Uterus (tissue), 3 donors: ENCODE measurements at regions not wholly inside any gene's neighbourhood (a gene's known extent, or its start where the extent isn't known, plus 50 kb on each side); places are given as distances from the start of the nearest gene placed in this dataset.

Experiments
- DNase-seq, 2 donors: peaks; one replicate each; pipeline ENCODE4 v3.0.0-alpha.2; 2019 to 2020
- H3K27ac ChIP-seq, 2 donors: fragments of 200-600 bp; sonication (generic); 1 replicate in 1 of 2; 2 replicates in 1 of 2; pipeline ENCODE4 v1.5.1; 2016 to 2018
- H3K27me3 ChIP-seq, 2 donors: fragments of 200-600 bp; sonication (generic); one replicate each; pipeline ENCODE4 v1.5.1; 2018 to 2019; ENCODE audit warnings: control low read depth in 1 of 2
- H3K36me3 ChIP-seq, 2 donors: fragments of 200-600 bp; sonication (generic); one replicate each; pipeline ENCODE4 v1.5.1; 2019; ENCODE audit warnings: control low read depth in 1 of 2
- H3K4me1 ChIP-seq, 2 donors: fragments of 200-600 bp; sonication (generic); one replicate each; pipeline ENCODE4 v1.5.1; 2018 to 2019; ENCODE audit warnings: control low read depth in 1 of 2
- H3K4me3 ChIP-seq, 2 donors: fragments of 200-600 bp; sonication (generic); 1 replicate in 1 of 2; 2 replicates in 1 of 2; pipeline ENCODE4 v1.5.1; 2018 to 2019; ENCODE audit warnings: mild to moderate bottlenecking in 1 of 2
- H3K9me3 ChIP-seq, 2 donors: fragments of 200-600 bp; sonication (generic); one replicate each; pipeline ENCODE4 v1.5.1; 2019; ENCODE audit warnings: control low read depth in 1 of 2
- CTCF ChIP-seq, 4 experiments: fragments of 200-600 bp in 2 of 4; fragments of 450-650 bp in 2 of 4; sonication (generic) in 2 of 4; IDR thresholded peaks; one replicate each; pipeline ENCODE4 v1.5.1; 2016 to 2019; ENCODE audit warnings: antibody characterized with exemption in 4 of 4, mild to moderate bottlenecking in 2 of 4, moderate library complexity in 1 of 4
- POLR2A ChIP-seq, 2 donors: fragments of 450-650 bp; IDR thresholded peaks; one replicate each; pipeline ENCODE4 v1.6.1; 2016; ENCODE audit warnings: antibody characterized with exemption in 2 of 2, mild to moderate bottlenecking in 1 of 2, moderate library complexity in 1 of 2
- intact Hi-C: fragments of 100-400 bp; cut with DNase I; formaldehyde crosslinking; loops from one replicate; pipeline ENCODE4 v1.15.1; 2023; ENCODE audit warnings: low total_unique reads
- donor health status: DM: yes; HTN: yes; CAD: no.

GRCh38 chr3:145190138-145190537 is 970.8 kb downstream of the PLOD2 start:
- no peaks in the 10 kb centered on the region for H3K9me3 ChIP-seq
- H3K27ac ChIP-seq: no peak overlapping the region
- no peak for TF ChIP-seq CTCF (IDR thresholded peaks at IDR 0.05)
- TF ChIP-seq POLR2A (IDR thresholded peaks at IDR 0.05): no peak
- H3K4me3 ChIP-seq: no peak overlapping the region
- no peaks in the 10 kb centered on the region for H3K4me1 ChIP-seq
- intact Hi-C loops: no loop called here
- H3K27me3 ChIP-seq: no peaks in the 10 kb centered on the region
- H3K36me3 ChIP-seq: no peaks in the 10 kb centered on the region
- DNase-seq: no peak

GRCh38 chr3:145190761-145191160 is 970.2 kb downstream of the PLOD2 start:
- intact Hi-C loops: no loop called here
- H3K4me3 ChIP-seq: no peak overlapping the region
- H3K36me3 ChIP-seq: no peaks in the 10 kb centered on the region

GRCh38 chr3:145191543-145191942 is 969.4 kb downstream of the PLOD2 start:
- Histone ChIP-seq H3K36me3 (no peaks in the 10 kb centered on the region), H3K4me3 (no peak overlapping the region), H3K27me3 (no peaks in the 10 kb centered on the region), H3K9me3 (no peaks in the 10 kb centered on the region), H3K27ac (no peak overlapping the region), H3K4me1 (no peaks in the 10 kb centered on the region)
- no peak for TF ChIP-seq POLR2A (IDR thresholded peaks at IDR 0.05)
- TF ChIP-seq CTCF (IDR thresholded peaks at IDR 0.05): no peak
- intact Hi-C loops: no loop called here
- DNase-seq: no peak

More at GRCh38 chr3:145190761-145191160, 970.2 kb downstream of the PLOD2 start:
- Histone ChIP-seq H3K4me1 (no peaks in the 10 kb centered on the region), H3K27me3 (no peaks in the 10 kb centered on the region), H3K27ac (no peak overlapping the region), H3K9me3 (no peaks in the 10 kb centered on the region)
- TF ChIP-seq CTCF (IDR thresholded peaks at IDR 0.05) (no peak), POLR2A (IDR thresholded peaks at IDR 0.05) (no peak)
- no peak for DNase-seq

- H3K4me1 ChIP-seq: no peaks in the 10 kb centered on the region
- DNase-seq: no peak
- H3K27ac ChIP-seq: no peak overlapping the region
- intact Hi-C loops: no loop called here
- H3K4me3 ChIP-seq: no peak overlapping the region
- TF ChIP-seq CTCF (IDR thresholded peaks at IDR 0.05): no peak
- no peaks in the 10 kb centered on the region for H3K9me3 ChIP-seq
- no peaks in the 10 kb centered on the region for H3K27me3 ChIP-seq
- H3K36me3 ChIP-seq: no peaks in the 10 kb centered on the region
These were observed 963.7 kb downstream of the PLOD2 start for GRCh38 chr3:145197051-145197820.

- TF ChIP-seq CTCF (IDR thresholded peaks at IDR 0.05): no peak
- no peak for TF ChIP-seq POLR2A (IDR thresholded peaks at IDR 0.05)
- H3K4me1 ChIP-seq: no peaks in the 10 kb centered on the region
- H3K9me3 ChIP-seq: no peaks in the 10 kb centered on the region
- no peak overlapping the region for H3K27ac ChIP-seq
- intact Hi-C loops: no loop called here
- no peaks in the 10 kb centered on the region for H3K36me3 ChIP-seq
- H3K27me3 ChIP-seq: no peaks in the 10 kb centered on the region
- no peak for DNase-seq
- no peak overlapping the region for H3K4me3 ChIP-seq
These were observed 963.2 kb downstream of the PLOD2 start for GRCh38 chr3:145197821-145198220.
